ENCODE measurements at regions not wholly inside any gene's neighbourhood (a gene's known extent, or its start where the extent isn't known, plus 50 kb on each side); places are given as distances from the start of the nearest gene placed in this dataset.

GRCh38 chr16:19979638-19980037 lies 94.1 kb downstream of the GPR139 start:
- Histone ChIP-seq H3K4me1 (ENCODE audit: control insufficient read depth in 1 of 2, insufficient read depth in 2 of 2, low read length in 2 of 2) (no peaks in the 10 kb centered on the region), H3K36me3 (ENCODE audit: control insufficient read depth in 1 of 2, insufficient read depth in 2 of 2, low read length in 2 of 2) (no peaks in the 10 kb centered on the region), H2AFZ (ENCODE audit: low read depth, low read length, poor library complexity, severe bottlenecking) (no peak overlapping the region), H3K79me2 (ENCODE audit: insufficient read depth, low read length) (no peaks in the 10 kb centered on the region), H3K27me3 (ENCODE audit: insufficient read depth, low read length) (peaks cover 38% of the 10 kb centered on the region; the same call in 1 of the 2 replicates), H3K9ac (ENCODE audit: low read length) (no peak overlapping the region), H3K27ac (ENCODE audit: low read depth, low read length) (no peak overlapping the region), H3K4me2 (ENCODE audit: low read length) (no peak overlapping the region), H3K9me2 (ENCODE audit: insufficient read depth) (no peaks in the 10 kb centered on the region), H3K9me3 (ENCODE audit: control insufficient read depth in 1 of 2, insufficient read depth in 1 of 2, low read depth in 1 of 2, low read length in 2 of 2) (no peaks in the 10 kb centered on the region), H4K20me1 (ENCODE audit: insufficient read depth) (no peaks in the 10 kb centered on the region), H3K4me3 (replicated peaks in 1 of 2; ENCODE audit: low read depth in 1 of 2, low read length in 2 of 2) (no peak overlapping the region)
- RAD21 ChIA-PET (ENCODE audit: low non-redundant PET in 1 of 2, low total read pairs in 2 of 2, uncharacterized antibody in 2 of 2, unreplicated experiment in 2 of 2), result no interaction called here
- no TSS peak for BruUV-seq (replicated peaks)
- TF ChIP-seq ELF1 (IDR thresholded peaks at IDR 0.05; ENCODE audit: borderline replicate concordance, low read depth) (no peak), CEBPB (IDR thresholded peaks at IDR 0.05; ENCODE audit: low read depth) (no peak), YY1 (IDR thresholded peaks at IDR 0.05; ENCODE audit: extremely low read depth, insufficient replicate concordance, low read depth, low read length) (no peak), FOSL1 (IDR thresholded peaks at IDR 0.05; ENCODE audit: low read depth) (no peak), SIN3A (IDR thresholded peaks at IDR 0.05; ENCODE audit: low read depth) (no peak), POLR2AphosphoS5 (IDR thresholded peaks at IDR 0.05; ENCODE audit: low read depth, low read length) (no peak), JUND (IDR thresholded peaks at IDR 0.05) (no peak), EZH2 (IDR thresholded peaks at IDR 0.05) (no peak), REST (IDR thresholded peaks at IDR 0.05; ENCODE audit: low read depth) (no peak), CTCF (IDR thresholded peaks at IDR 0.05 in 2 of 3, conservative IDR thresholded peaks at IDR 0.05 in 1 of 3; ENCODE audit: borderline replicate concordance in 1 of 3, insufficient read depth in 1 of 3, low read depth in 2 of 3, low read length in 2 of 3) (no peak), ZFX (IDR thresholded peaks at IDR 0.05) (no peak), ZBTB33 (IDR thresholded peaks at IDR 0.05; ENCODE audit: extremely low read depth, insufficient replicate concordance, low read length) (no peak), ZNF274 (IDR thresholded peaks at IDR 0.05; ENCODE audit: low read depth, low read length) (no peak), ATF3 (IDR thresholded peaks at IDR 0.05) (no peak), CBX3 (IDR thresholded peaks at IDR 0.05; ENCODE audit: low read depth) (no peak), SRF (IDR thresholded peaks at IDR 0.05; ENCODE audit: low read depth) (no peak), EGR1 (IDR thresholded peaks at IDR 0.05; ENCODE audit: low read depth) (no peak), MAX (IDR thresholded peaks at IDR 0.05) (no peak), TCF7L2 (IDR thresholded peaks at IDR 0.05; ENCODE audit: borderline replicate concordance, extremely low read depth, insufficient read depth, insufficient read length) (no peak)
- CTCF ChIA-PET, result interaction anchor here (1.9 kb wide), 1 partner anchor 12 kb away, joined by 9 read pairs; no protein-coding TSS in a partner anchor
- DNase-seq (ENCODE audit: low read depth, low spot score) (no peak), ATAC-seq (no peak)
- POLR2A ChIA-PET, result no interaction called here
- intact Hi-C loops (cut with micrococcal nuclease), result loop anchor here (5.0 kb wide), 1 partner anchor 323 kb away; no protein-coding TSS in a partner anchor

Data from HCT116 (cell line).